Right atrium auricular region (tissue), 2 donors: ENCODE measurements at regions not wholly inside any gene's neighbourhood (a gene's known extent, or its start where the extent isn't known, plus 50 kb on each side); places are given as distances from the start of the nearest gene placed in this dataset.
A peak's percentile ranks its signal among the peaks of the same experiment; 100 is the strongest.

Experiments
- DNase-seq: peaks from one replicate; pipeline ENCODE4 v3.0.0-alpha.2; 2019; ENCODE audit warnings: low spot score
- H3K27ac ChIP-seq, 2 donors: fragments of 200-600 bp; sonication (generic); 1 replicate in 1 of 2; 2 replicates in 1 of 2; pipeline ENCODE4 v1.5.1; 2016 to 2019
- H3K27me3 ChIP-seq, 2 donors: fragments of 200-600 bp; sonication (generic); one replicate each; pipeline versions ENCODE4 v1.5.1 to v1.6.0; 2017 to 2019
- H3K36me3 ChIP-seq: fragments of 200-600 bp; sonication (generic); one replicate; pipeline ENCODE4 v1.5.1; 2016
- H3K4me1 ChIP-seq, 2 donors: fragments of 200-600 bp; sonication (generic); one replicate each; pipeline versions ENCODE4 v1.5.1 to v1.6.0; 2017 to 2019
- H3K4me3 ChIP-seq, 2 donors: fragments of 200-600 bp; sonication (generic); 1 replicate in 1 of 2; 2 replicates in 1 of 2; pipeline ENCODE4 v1.5.1; 2017 to 2019; ENCODE audit warnings: mild to moderate bottlenecking in 1 of 2, moderate library complexity in 1 of 2
- H3K9me3 ChIP-seq, 2 donors: fragments of 200-600 bp; sonication (generic); one replicate each; pipeline ENCODE4 v1.5.1; 2019
- CTCF ChIP-seq, 2 donors: fragments of 200-600 bp; sonication (generic); IDR thresholded peaks; one replicate each; pipeline ENCODE4 v1.5.1; 2019; ENCODE audit warnings: antibody characterized with exemption in 2 of 2

GRCh38 chr1:99476058-99476457 is 169.9 kb upstream of the PALMD start:
- no peak overlapping the region for H3K4me3 ChIP-seq
- no peaks in the 10 kb centered on the region for H3K36me3 ChIP-seq
- no peak for DNase-seq
- no peaks in the 10 kb centered on the region for H3K27me3 ChIP-seq
- H3K27ac ChIP-seq, result no peak overlapping the region
- no peak for TF ChIP-seq CTCF (IDR thresholded peaks at IDR 0.05)
- no peaks in the 10 kb centered on the region for H3K9me3 ChIP-seq
- H3K4me1 ChIP-seq, result no peaks in the 10 kb centered on the region

GRCh38 chr1:99481391-99481996 is 164.4 kb upstream of the PALMD start:
- Histone ChIP-seq H3K27me3 (no peaks in the 10 kb centered on the region), H3K4me1 (no peaks in the 10 kb centered on the region), H3K27ac (no peak overlapping the region), H3K9me3 (no peaks in the 10 kb centered on the region), H3K36me3 (no peaks in the 10 kb centered on the region), H3K4me3 (no peak overlapping the region)
- peak; percentile 68 to 81 for TF ChIP-seq CTCF (IDR thresholded peaks at IDR 0.05)
- no peak for DNase-seq

- Histone ChIP-seq H3K4me3 (no peak overlapping the region), H3K27ac (no peak overlapping the region), H3K9me3 (no peaks in the 10 kb centered on the region), H3K36me3 (no peaks in the 10 kb centered on the region), H3K4me1 (no peaks in the 10 kb centered on the region), H3K27me3 (no peaks in the 10 kb centered on the region)
- TF ChIP-seq CTCF (IDR thresholded peaks at IDR 0.05), result no peak
- no peak for DNase-seq
Observed at GRCh38 chr1:99482286-99482685, 163.6 kb upstream of the PALMD start.

- Histone ChIP-seq H3K27me3 (no peaks in the 10 kb centered on the region), H3K36me3 (no peaks in the 10 kb centered on the region), H3K27ac (no peak overlapping the region), H3K9me3 (no peaks in the 10 kb centered on the region), H3K4me1 (no peaks in the 10 kb centered on the region), H3K4me3 (no peak overlapping the region)
- no peak for TF ChIP-seq CTCF (IDR thresholded peaks at IDR 0.05)
- DNase-seq, result no peak
Observed at GRCh38 chr1:99482750-99483149, 163.2 kb upstream of the PALMD start.

- no peak for TF ChIP-seq CTCF (IDR thresholded peaks at IDR 0.05)
- no peaks in the 10 kb centered on the region for H3K36me3 ChIP-seq
Observed at GRCh38 chr1:99490031-99490430, 155.9 kb upstream of the PALMD start.

GRCh38 chr1:99496067-99496466 is 149.8 kb upstream of the PALMD start:
- Histone ChIP-seq H3K27me3 (no peaks in the 10 kb centered on the region), H3K9me3 (no peaks in the 10 kb centered on the region)

More at GRCh38 chr1:99490031-99490430, 155.9 kb upstream of the PALMD start:
- Histone ChIP-seq H3K27me3 (no peaks in the 10 kb centered on the region), H3K4me1 (no peaks in the 10 kb centered on the region), H3K27ac (no peak overlapping the region), H3K9me3 (no peaks in the 10 kb centered on the region), H3K4me3 (no peak overlapping the region)
- DNase-seq, result no peak

More at GRCh38 chr1:99496067-99496466, 149.8 kb upstream of the PALMD start:
- Histone ChIP-seq H3K36me3 (no peaks in the 10 kb centered on the region), H3K4me1 (no peaks in the 10 kb centered on the region), H3K27ac (no peak overlapping the region), H3K4me3 (no peak overlapping the region)
- no peak for DNase-seq
- TF ChIP-seq CTCF (IDR thresholded peaks at IDR 0.05), result no peak
